GM21717 (cell line): ENCODE measurements at regions not wholly inside any gene's neighbourhood (a gene's known extent, or its start where the extent isn't known, plus 50 kb on each side); places are given as distances from the start of the nearest gene placed in this dataset.

Experiments
- ATAC-seq: cut with Tn5 transposase; IDR thresholded peaks from one replicate; pipeline ENCODE4 v1.9.1; 2021; ENCODE audit warnings: mild to moderate bottlenecking, moderate library complexity; ENCODE audit not compliant: unreplicated experiment

- ATAC-seq, result no peak
Observed at GRCh38 chr18:55862693-55863390, 274.9 kb upstream of the TCF4 start.

GRCh38 chr18:55861266-55861665, 273.3 kb upstream of the TCF4 start:
- no peak for ATAC-seq

- ATAC-seq, result no peak
Observed at GRCh38 chr18:55858661-55859515, 270.9 kb upstream of the TCF4 start.

GRCh38 chr18:55857956-55858355, 270.0 kb upstream of the TCF4 start:
- ATAC-seq, result no peak

- ATAC-seq, result no peak
Observed at GRCh38 chr18:55857409-55857808, 269.4 kb upstream of the TCF4 start.

GRCh38 chr18:55856679-55857078, 268.7 kb upstream of the TCF4 start:
- no peak for ATAC-seq

- no peak for ATAC-seq
Observed at GRCh38 chr18:55856229-55856628, 268.2 kb upstream of the TCF4 start.

- no peak for ATAC-seq
Observed at GRCh38 chr18:55853268-55853667, 265.3 kb upstream of the TCF4 start.

- no peak for ATAC-seq
Observed at GRCh38 chr18:55850904-55851303, 262.9 kb upstream of the TCF4 start.

GRCh38 chr18:55849391-55849790, 261.4 kb upstream of the TCF4 start:
- no peak for ATAC-seq

GRCh38 chr18:55847960-55848359, 260.0 kb upstream of the TCF4 start:
- ATAC-seq, result no peak

- no peak for ATAC-seq
Observed at GRCh38 chr18:55845221-55845620, 257.2 kb upstream of the TCF4 start.

GRCh38 chr18:55844382-55844781, 256.4 kb upstream of the TCF4 start:
- no peak for ATAC-seq

- no peak for ATAC-seq
Observed at GRCh38 chr18:55841314-55841713, 253.3 kb upstream of the TCF4 start.

- no peak for ATAC-seq
Observed at GRCh38 chr18:55840601-55841170, 252.7 kb upstream of the TCF4 start.

GRCh38 chr18:55839343-55839742, 251.4 kb upstream of the TCF4 start:
- ATAC-seq, result no peak

- ATAC-seq, result no peak
Observed at GRCh38 chr18:55838841-55839240, 250.8 kb upstream of the TCF4 start.

GRCh38 chr18:55838319-55838718, 250.3 kb upstream of the TCF4 start:
- no peak for ATAC-seq

GRCh38 chr18:55833543-55833942, 245.6 kb upstream of the TCF4 start:
- no peak for ATAC-seq

GRCh38 chr18:55830544-55830943, 242.6 kb upstream of the TCF4 start:
- ATAC-seq, result no peak

GRCh38 chr18:55821219-55821618, 233.2 kb upstream of the TCF4 start:
- ATAC-seq, result no peak

- ATAC-seq, result no peak
Observed at GRCh38 chr18:55819448-55819847, 231.5 kb upstream of the TCF4 start.
